Suprapubic skin (tissue), 4 donors: ENCODE measurements at regions not wholly inside any gene's neighbourhood (a gene's known extent, or its start where the extent isn't known, plus 50 kb on each side); places are given as distances from the start of the nearest gene placed in this dataset.
"Not testable (repeated sequence)": the region's sequence is repeated elsewhere in the genome, so short reads cannot be mapped to it uniquely, and the experiment has no call there.

Source experiments
- DNase-seq, 2 donors: peaks; one replicate each; pipeline ENCODE4 v3.0.0-alpha.2; 2019; ENCODE audit warnings: low spot score in 2 of 2
- H3K27ac ChIP-seq: fragments of 200-600 bp; sonication (generic); one replicate; pipeline ENCODE4 v1.5.1; 2019
- H3K27me3 ChIP-seq: fragments of 200-600 bp; sonication (generic); one replicate; pipeline ENCODE4 v1.5.1; 2019
- H3K36me3 ChIP-seq: fragments of 200-600 bp; sonication (generic); one replicate; pipeline ENCODE4 v1.5.1; 2019
- H3K4me1 ChIP-seq: fragments of 200-600 bp; sonication (generic); one replicate; pipeline ENCODE4 v1.5.1; 2019
- H3K4me3 ChIP-seq: fragments of 200-600 bp; sonication (generic); one replicate; pipeline ENCODE4 v1.5.1; 2019; ENCODE audit warnings: mild to moderate bottlenecking
- H3K9me3 ChIP-seq: fragments of 200-600 bp; sonication (generic); one replicate; pipeline ENCODE4 v1.5.1; 2019
- EP300 ChIP-seq: sonication (generic); formaldehyde crosslinking; IDR thresholded peaks from one replicate; pipeline ENCODE4 v1.6.1; 2017; ENCODE audit warnings: antibody characterized with exemption
- POLR2A ChIP-seq, 2 donors: fragments of 450-650 bp; IDR thresholded peaks; one replicate each; pipeline ENCODE4 v1.6.1; 2017; ENCODE audit warnings: antibody characterized with exemption in 2 of 2, mild to moderate bottlenecking in 2 of 2, moderate library complexity in 2 of 2
- POLR2AphosphoS5 ChIP-seq, 3 donors: sonication (generic); formaldehyde crosslinking; IDR thresholded peaks; one replicate each; pipeline ENCODE4 v1.6.1; 2017; ENCODE audit warnings: antibody characterized with exemption in 3 of 3
- WGBS: methylation state at CpG from one replicate; pipeline ENCODE4 v1.1.5; 2018; 5-methylcytosine and 5-hydroxymethylcytosine counted together
- TF ChIP-seq, protein P1 (sequence below), 2 donors: fragments of 200-600 bp in 1 of 2; fragments of 450-650 bp in 1 of 2; sonication (generic) in 1 of 2; IDR thresholded peaks; one replicate each; pipeline ENCODE4 v1.5.1; 2016 to 2019; ENCODE audit warnings: antibody characterized with exemption in 2 of 2, mild to moderate bottlenecking in 1 of 2, moderate library complexity in 1 of 2

DNA sequence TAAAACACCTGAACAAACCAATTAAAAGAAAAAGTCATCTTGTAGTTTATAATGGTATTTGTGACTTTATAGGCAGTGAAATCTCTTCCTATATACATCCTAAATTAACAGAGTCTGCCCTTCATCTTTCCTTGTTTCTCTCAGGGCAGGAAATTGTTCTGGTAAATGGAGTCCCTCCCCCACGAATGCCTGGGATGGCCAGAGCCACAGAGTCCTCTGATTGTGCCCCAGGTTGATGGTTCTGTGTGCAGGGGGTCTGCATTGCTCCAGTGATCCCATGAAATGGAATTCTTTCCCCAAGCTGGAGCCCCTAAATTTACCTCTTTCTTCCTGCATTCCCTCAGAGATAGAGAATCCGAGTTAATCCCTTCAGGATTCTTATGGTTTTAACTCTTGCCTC, 155.5 kb downstream of the MTX2 start:
- H3K27ac ChIP-seq: no peak overlapping the region
- no peak overlapping the region for H3K4me3 ChIP-seq
- TF ChIP-seq POLR2A (IDR thresholded peaks at IDR 0.05) (no peak), EP300 (no peak), POLR2AphosphoS5 (IDR thresholded peaks at IDR 0.05) (no peak)
- TF ChIP-seq, protein P1, sequence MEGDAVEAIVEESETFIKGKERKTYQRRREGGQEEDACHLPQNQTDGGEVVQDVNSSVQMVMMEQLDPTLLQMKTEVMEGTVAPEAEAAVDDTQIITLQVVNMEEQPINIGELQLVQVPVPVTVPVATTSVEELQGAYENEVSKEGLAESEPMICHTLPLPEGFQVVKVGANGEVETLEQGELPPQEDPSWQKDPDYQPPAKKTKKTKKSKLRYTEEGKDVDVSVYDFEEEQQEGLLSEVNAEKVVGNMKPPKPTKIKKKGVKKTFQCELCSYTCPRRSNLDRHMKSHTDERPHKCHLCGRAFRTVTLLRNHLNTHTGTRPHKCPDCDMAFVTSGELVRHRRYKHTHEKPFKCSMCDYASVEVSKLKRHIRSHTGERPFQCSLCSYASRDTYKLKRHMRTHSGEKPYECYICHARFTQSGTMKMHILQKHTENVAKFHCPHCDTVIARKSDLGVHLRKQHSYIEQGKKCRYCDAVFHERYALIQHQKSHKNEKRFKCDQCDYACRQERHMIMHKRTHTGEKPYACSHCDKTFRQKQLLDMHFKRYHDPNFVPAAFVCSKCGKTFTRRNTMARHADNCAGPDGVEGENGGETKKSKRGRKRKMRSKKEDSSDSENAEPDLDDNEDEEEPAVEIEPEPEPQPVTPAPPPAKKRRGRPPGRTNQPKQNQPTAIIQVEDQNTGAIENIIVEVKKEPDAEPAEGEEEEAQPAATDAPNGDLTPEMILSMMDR (IDR thresholded peaks at IDR 0.05): no peak
- no peak for DNase-seq
- WGBS: 44% methylated on average over 2 of the region's 2 CpGs
- peaks cover 5% of the 10 kb centered on the region for H3K27me3 ChIP-seq
- H3K9me3 ChIP-seq: no peaks in the 10 kb centered on the region
- H3K36me3 ChIP-seq: no peaks in the 10 kb centered on the region
- H3K4me1 ChIP-seq: no peaks in the 10 kb centered on the region

DNA sequence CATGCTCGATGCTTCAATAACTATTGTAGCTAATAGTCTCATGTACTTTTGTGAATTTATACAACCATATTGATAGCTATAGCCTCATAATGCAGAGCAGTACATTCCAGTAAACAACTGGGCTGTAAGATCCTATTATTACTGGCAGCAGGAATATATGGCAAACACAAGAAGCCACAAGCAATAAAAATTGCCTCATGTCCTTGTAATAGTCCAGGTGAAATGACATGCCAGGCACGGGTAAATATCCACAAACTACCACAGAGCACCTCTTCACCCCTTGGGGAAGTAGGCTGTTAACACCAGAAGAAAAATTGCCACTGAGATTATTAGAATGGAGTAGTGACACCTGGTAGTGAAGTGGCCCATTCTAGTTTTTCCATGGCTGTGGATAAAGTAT, 158.3 kb downstream of the MTX2 start:
- DNase-seq: no peak
- Histone ChIP-seq H3K4me3 (no peak overlapping the region), H3K9me3 (no peaks in the 10 kb centered on the region), H3K27ac (no peak overlapping the region), H3K27me3 (peaks cover 5% of the 10 kb centered on the region), H3K4me1 (no peaks in the 10 kb centered on the region), H3K36me3 (no peaks in the 10 kb centered on the region)
- TF ChIP-seq POLR2A (IDR thresholded peaks at IDR 0.05) (no peak), EP300 (no peak)
- WGBS: 91% methylated on average over 2 of the region's 2 CpGs

DNA sequence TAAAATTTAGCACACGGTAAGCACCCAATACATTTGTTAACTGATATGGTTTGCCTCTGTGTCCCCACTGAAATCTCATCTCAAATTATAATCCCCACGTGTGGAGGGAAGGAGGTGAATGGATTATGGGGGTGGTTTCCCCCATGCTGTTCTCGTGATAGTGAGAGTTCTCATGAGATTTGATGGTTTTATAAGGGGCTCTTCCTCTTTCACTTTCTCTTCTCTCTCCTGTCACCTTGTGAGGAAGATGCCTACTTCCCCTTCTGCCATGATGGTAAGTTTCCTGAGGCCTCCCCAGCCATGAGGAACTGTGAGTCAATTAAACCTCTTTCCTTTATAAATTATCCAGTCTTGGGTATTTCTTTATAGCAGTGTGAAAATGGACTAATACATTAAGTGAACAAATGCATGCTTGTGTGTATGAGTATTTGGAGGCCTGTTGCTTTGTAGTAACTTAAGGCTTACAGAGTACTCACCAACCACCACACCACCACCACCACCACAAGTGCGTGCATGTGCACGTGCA, 159.8 kb downstream of the MTX2 start:
- not testable (repeated sequence) for H3K4me3 ChIP-seq, H3K36me3 ChIP-seq, DNase-seq, H3K9me3 ChIP-seq, H3K27me3 ChIP-seq, H3K4me1 ChIP-seq, H3K27ac ChIP-seq
- WGBS: 80% methylated on average over 5 of the region's 5 CpGs

DNA sequence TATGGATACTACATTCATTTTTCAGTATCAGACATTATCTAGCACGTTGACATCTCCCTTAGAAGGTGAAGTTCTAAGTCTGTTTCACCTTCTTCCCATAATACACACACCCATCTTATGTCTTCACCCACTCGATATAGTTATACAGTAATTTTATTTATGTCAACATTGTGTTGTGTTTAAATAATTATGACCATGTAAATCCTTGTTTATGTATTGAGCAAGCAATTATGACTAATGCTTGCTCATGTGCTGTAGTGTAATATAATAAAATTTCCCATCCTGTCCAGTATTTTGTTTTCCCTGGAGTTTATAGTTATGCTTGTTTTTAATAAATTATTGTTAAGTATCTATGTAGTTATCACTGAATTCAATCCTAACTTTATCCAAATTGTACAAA, 163.2 kb downstream of the MTX2 start:
- Histone ChIP-seq H3K4me3 (no peak overlapping the region), H3K4me1 (no peaks in the 10 kb centered on the region), H3K27me3 (no peaks in the 10 kb centered on the region), H3K9me3 (no peaks in the 10 kb centered on the region), H3K27ac (no peak overlapping the region), H3K36me3 (no peaks in the 10 kb centered on the region)
- DNase-seq: no peak
- WGBS: 78% methylated on average over 2 of the region's 2 CpGs
- TF ChIP-seq POLR2A (IDR thresholded peaks at IDR 0.05) (no peak), POLR2AphosphoS5 (IDR thresholded peaks at IDR 0.05) (no peak), EP300 (no peak)
- TF ChIP-seq, protein P1 (IDR thresholded peaks at IDR 0.05): no peak

DNA sequence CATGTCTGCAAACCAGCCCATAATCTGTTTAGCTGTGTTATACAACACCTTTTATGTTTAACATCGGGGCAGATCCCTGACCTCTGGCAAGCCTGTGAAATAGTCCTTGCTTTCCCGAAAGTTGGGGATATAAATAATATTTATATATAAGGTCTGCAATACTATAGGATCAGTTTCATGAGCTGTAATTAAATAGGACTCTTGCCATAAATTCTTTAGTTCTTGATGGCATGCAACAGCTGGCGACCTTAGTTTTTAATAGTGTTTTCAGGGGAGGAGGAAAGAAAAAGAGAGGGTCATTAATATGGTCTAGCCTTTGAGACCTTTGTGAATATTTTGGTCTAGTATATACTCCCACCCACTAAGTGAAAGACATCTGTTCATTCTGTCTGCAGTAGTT, 166.5 kb downstream of the MTX2 start:
- 86% methylated on average over 3 of the region's 3 CpGs for WGBS

DNA sequence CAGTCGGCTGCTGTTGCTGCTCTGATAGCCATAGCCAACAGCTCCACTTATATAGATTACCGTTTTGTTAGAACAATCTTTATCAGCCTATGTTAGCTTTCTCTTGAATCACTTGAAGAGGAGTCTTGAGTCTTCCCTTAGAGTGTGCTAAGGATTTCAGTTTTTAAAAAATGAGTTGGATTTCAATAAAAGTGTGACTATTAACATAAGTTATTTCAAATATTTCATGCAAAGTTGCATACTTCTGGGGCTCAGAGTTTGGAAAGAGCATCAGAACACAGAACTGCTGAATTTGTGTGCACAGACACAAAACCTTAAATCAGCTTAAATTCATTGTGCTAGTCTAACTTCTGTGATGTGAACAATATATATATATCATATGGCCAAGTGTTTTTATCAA, 174.7 kb downstream of the MTX2 start:
- TF ChIP-seq EP300: no peak
- TF ChIP-seq, protein P1 (IDR thresholded peaks at IDR 0.05): no peak
- TF ChIP-seq POLR2A (IDR thresholded peaks at IDR 0.05): no peak
- TF ChIP-seq POLR2AphosphoS5 (IDR thresholded peaks at IDR 0.05): no peak
- DNase-seq: no peak
- Histone ChIP-seq H3K36me3 (no peaks in the 10 kb centered on the region), H3K27me3 (no peaks in the 10 kb centered on the region), H3K27ac (no peak overlapping the region), H3K4me1 (peaks cover 2% of the 10 kb centered on the region), H3K9me3 (no peaks in the 10 kb centered on the region), H3K4me3 (no peak overlapping the region)
- WGBS: 80% methylated on average over 2 of the region's 2 CpGs

More for the DNA sequence above, 166.5 kb downstream of the MTX2 start:
- Histone ChIP-seq H3K4me1 (no peaks in the 10 kb centered on the region), H3K27me3 (no peaks in the 10 kb centered on the region), H3K27ac (no peak overlapping the region), H3K4me3 (no peak overlapping the region), H3K9me3 (no peaks in the 10 kb centered on the region), H3K36me3 (no peaks in the 10 kb centered on the region)
- TF ChIP-seq POLR2A (IDR thresholded peaks at IDR 0.05) (no peak), EP300 (no peak), POLR2AphosphoS5 (IDR thresholded peaks at IDR 0.05) (no peak)
- TF ChIP-seq, protein P1 (IDR thresholded peaks at IDR 0.05): no peak
- DNase-seq: no peak
